Transverse colon (tissue), 4 donors: ENCODE measurements at regions not wholly inside any gene's neighbourhood (a gene's known extent, or its start where the extent isn't known, plus 50 kb on each side); places are given as distances from the start of the nearest gene placed in this dataset.
"Not testable (repeated sequence)": the region's sequence is repeated elsewhere in the genome, so short reads cannot be mapped to it uniquely, and the experiment has no call there.

Experiments used
- DNase-seq: peaks from one replicate; pipeline ENCODE4 v3.0.0-alpha.2; 2019
- H3K27ac ChIP-seq, 4 donors: fragments of 200-600 bp; sonication (generic); 2 replicates each; pipeline ENCODE4 v1.5.1; 2016 to 2018; ENCODE audit warnings: inconsistent platforms in 4 of 4
- H3K27me3 ChIP-seq: fragments of 200-600 bp; sonication (generic); 2 replicates; pipeline ENCODE4 v1.5.1; 2017; ENCODE audit warnings: inconsistent platforms
- H3K36me3 ChIP-seq, 4 donors: fragments of 200-600 bp; sonication (generic); 2 replicates each; pipeline ENCODE4 v1.5.1; 2017 to 2019; ENCODE audit warnings: inconsistent platforms in 4 of 4
- H3K4me1 ChIP-seq, 4 donors: fragments of 200-600 bp; sonication (generic); 2 replicates each; pipeline ENCODE4 v1.5.1; 2017 to 2020; ENCODE audit warnings: inconsistent platforms in 4 of 4
- H3K4me3 ChIP-seq, 4 donors: fragments of 200-600 bp; sonication (generic); 1 replicate in 1 of 4; 2 replicates in 3 of 4; pipeline versions ENCODE4 v1.5.1 to v1.6.1; 2017 to 2019; ENCODE audit warnings: inconsistent platforms in 4 of 4
- H3K9me3 ChIP-seq, 2 donors: fragments of 200-600 bp; sonication (generic); 2 replicates each; pipeline ENCODE4 v1.5.1; 2017 to 2019; ENCODE audit warnings: inconsistent platforms in 2 of 2
- CTCF ChIP-seq, 5 experiments: fragments of 200-600 bp in 3 of 5; fragments of 450-650 bp in 2 of 5; sonication (generic) in 3 of 5; IDR thresholded peaks; 1 replicate in 2 of 5; 2 replicates in 3 of 5; pipeline ENCODE4 v1.5.1; 2016 to 2017; ENCODE audit warnings: antibody characterized with exemption in 5 of 5, inconsistent platforms in 3 of 5, mild to moderate bottlenecking in 2 of 5, moderate library complexity in 1 of 5
- EP300 ChIP-seq: sonication (generic); formaldehyde crosslinking; IDR thresholded peaks from one replicate; pipeline ENCODE4 v1.6.1; 2017; ENCODE audit warnings: antibody characterized with exemption, low read depth
- POLR2A ChIP-seq: fragments of 450-650 bp; IDR thresholded peaks from one replicate; pipeline ENCODE4 v1.6.1; 2016; ENCODE audit warnings: antibody characterized with exemption, mild to moderate bottlenecking, moderate library complexity
- POLR2AphosphoS5 ChIP-seq, 3 donors: sonication (generic); formaldehyde crosslinking; IDR thresholded peaks; one replicate each; pipeline ENCODE4 v1.6.1; 2016; ENCODE audit warnings: antibody characterized with exemption in 3 of 3
- WGBS, 2 donors: methylation state at CpG; one replicate each; pipeline ENCODE4 v1.1.5; 2018; ENCODE audit warnings: low coverage in 1 of 2; 5-methylcytosine and 5-hydroxymethylcytosine counted together
- in situ Hi-C, 4 donors: fragments of 200-750 bp; cut with MboI; loops; one replicate each; pipeline versions ENCODE4 v1.15.0 to v1.15.1; 2017; ENCODE audit warnings: low sequenced_read_pairs in 3 of 4, low pct_ligation_motif_present in 1 of 4, low pct_unique_long_range_greater_than_20kb in 1 of 4
- intact Hi-C: fragments of 100-400 bp; cut with DNase I; formaldehyde crosslinking; loops from one replicate; pipeline ENCODE4 v1.15.1; 2023; ENCODE audit warnings: low total_unique reads

- 87 to 89% methylated on average over 2 of the region's 2 CpGs for WGBS, 2 donors
- no peaks in the 10 kb centered on the region for H3K9me3 ChIP-seq
- intact Hi-C loops (no loop called here), in situ Hi-C loops (no loop called here)
- TF ChIP-seq EP300 (no peak), CTCF (IDR thresholded peaks at IDR 0.05) (no peak), POLR2A (no peak), POLR2AphosphoS5 (IDR thresholded peaks at IDR 0.05) (no peak)
- no peak overlapping the region for H3K4me3 ChIP-seq
- H3K27me3 ChIP-seq: peaks cover 22% of the 10 kb centered on the region
- no peak overlapping the region for H3K27ac ChIP-seq
- peaks cover 0 to 1% (median 0%) of the 10 kb centered on the region in 4 donors for H3K36me3 ChIP-seq
- DNase-seq: no peak
- no peaks in the 10 kb centered on the region for H3K4me1 ChIP-seq
Measured at GRCh38 chr2:198280145-198280544, 475.8 kb downstream of the PLCL1 start.

- in situ Hi-C loops (no loop called here), intact Hi-C loops (no loop called here)
- Histone ChIP-seq H3K9me3 (no peaks in the 10 kb centered on the region), H3K4me1 (peaks cover 0 to under 1% (median 0%) of the 10 kb centered on the region in 4 donors), H3K27me3 (peaks cover 18% of the 10 kb centered on the region), H3K27ac (no peak overlapping the region), H3K36me3 (peaks cover 0 to 1% (median 0%) of the 10 kb centered on the region in 4 donors), H3K4me3 (no peak overlapping the region)
- 70 to 75% methylated on average over 5 of the region's 5 CpGs for WGBS, 2 donors
- DNase-seq: no peak
- TF ChIP-seq POLR2A (no peak), POLR2AphosphoS5 (IDR thresholded peaks at IDR 0.05) (no peak), CTCF (IDR thresholded peaks at IDR 0.05) (no peak), EP300 (no peak)
Measured at GRCh38 chr2:198279026-198279425, 474.6 kb downstream of the PLCL1 start.

GRCh38 chr2:198277181-198277580, 472.8 kb downstream of the PLCL1 start:
- Histone ChIP-seq H3K27ac (no peak overlapping the region), H3K36me3 (peaks cover 0 to 1% (median 0%) of the 10 kb centered on the region in 4 donors), H3K27me3 (no peaks in the 10 kb centered on the region), H3K4me1 (peaks cover 0 to 9% (median 3%) of the 10 kb centered on the region in 4 donors), H3K4me3 (no peak overlapping the region), H3K9me3 (no peaks in the 10 kb centered on the region)
- no peak for TF ChIP-seq POLR2A
- TF ChIP-seq CTCF (IDR thresholded peaks at IDR 0.05): no peak
- TF ChIP-seq POLR2AphosphoS5 (IDR thresholded peaks at IDR 0.05): no peak
- in situ Hi-C loops: no loop called here
- intact Hi-C loops: no loop called here
- DNase-seq: no peak
- WGBS, 2 donors: 73% methylated on average over 2 of the region's 2 CpGs; no CpG with 5 or more reads in 1 of the 2 donors

- no peak for TF ChIP-seq CTCF (IDR thresholded peaks at IDR 0.05)
- TF ChIP-seq POLR2A: no peak
- TF ChIP-seq POLR2AphosphoS5 (IDR thresholded peaks at IDR 0.05): no peak
- no peak for TF ChIP-seq EP300
- Histone ChIP-seq H3K36me3 (peaks cover 0 to 1% (median 0%) of the 10 kb centered on the region in 4 donors), H3K27ac (peak overlapping the region in 1 of 4 donors; percentile 16), H3K4me3 (no peak overlapping the region), H3K27me3 (no peaks in the 10 kb centered on the region), H3K4me1 (peaks cover 0 to 9% (median 3%) of the 10 kb centered on the region in 4 donors), H3K9me3 (no peaks in the 10 kb centered on the region)
- no peak for DNase-seq
- intact Hi-C loops (no loop called here), in situ Hi-C loops (no loop called here)
- 23 to 25% methylated on average over 1 of the region's 1 CpG for WGBS, 2 donors
Measured at GRCh38 chr2:198273660-198274059, 469.3 kb downstream of the PLCL1 start.

GRCh38 chr2:198270157-198270556, 465.8 kb downstream of the PLCL1 start:
- H3K4me1 ChIP-seq, H3K36me3 ChIP-seq, H3K9me3 ChIP-seq, in situ Hi-C loops, DNase-seq, H3K4me3 ChIP-seq, intact Hi-C loops, H3K27me3 ChIP-seq, H3K27ac ChIP-seq: not testable (repeated sequence)
- 100% methylated on average over 2 of the region's 2 CpGs; no CpG with 5 or more reads in 1 of the 2 donors for WGBS, 2 donors
